Stimulated activated CD4-positive, alpha-beta T cell treated with anti-CD3 and anti-CD28 coated beads, TNF-alpha, amount 100 ng/mL, for 24 hours (primary cell): ENCODE measurements at regions not wholly inside any gene's neighbourhood (a gene's known extent, or its start where the extent isn't known, plus 50 kb on each side); places are given as distances from the start of the nearest gene placed in this dataset.
"Not testable (repeated sequence)": the region's sequence is repeated elsewhere in the genome, so short reads cannot be mapped to it uniquely, and the experiment has no call there.

Experiments used
- DNase-seq, 3 experiments: peaks; one replicate each; pipeline ENCODE4 v3.0.0-alpha.2; 2020; ENCODE audit warnings: low read depth in 3 of 3

GRCh38 chr4:174010547-174010946 lies 272.9 kb downstream of the FBXO8 start:
- DNase-seq: no peak

GRCh38 chr4:174009686-174010451 lies 273.6 kb downstream of the FBXO8 start:
- DNase-seq: no peak

- DNase-seq: no peak
These were observed 278.0 kb downstream of the FBXO8 start for GRCh38 chr4:174005422-174005821.

- no peak for DNase-seq
These were observed 284.9 kb downstream of the FBXO8 start for GRCh38 chr4:173998471-173999144.

GRCh38 chr4:173995779-173996178 lies 287.7 kb downstream of the FBXO8 start:
- not testable (repeated sequence) for DNase-seq

- DNase-seq: no peak
These were observed 291.7 kb downstream of the FBXO8 start for GRCh38 chr4:173991814-173992213.

GRCh38 chr4:173991316-173991715 lies 292.2 kb downstream of the FBXO8 start:
- DNase-seq: no peak

GRCh38 chr4:173990869-173991210 lies 292.6 kb downstream of the FBXO8 start:
- no peak for DNase-seq

GRCh38 chr4:173990126-173990868 lies 293.2 kb downstream of the FBXO8 start:
- no peak for DNase-seq

- DNase-seq: not testable (repeated sequence)
These were observed 319.9 kb downstream of the FBXO8 start for GRCh38 chr4:173963523-173963922.

- DNase-seq: no peak
These were observed 323.1 kb downstream of the FBXO8 start for GRCh38 chr4:173960398-173960797.

- DNase-seq: no peak
These were observed 325.0 kb downstream of the FBXO8 start for GRCh38 chr4:173958445-173958844.

GRCh38 chr4:173943547-173943946 lies 339.9 kb downstream of the FBXO8 start:
- no peak for DNase-seq

GRCh38 chr4:173940146-173940545 lies 343.3 kb downstream of the FBXO8 start:
- DNase-seq: no peak

GRCh38 chr4:173937631-173938270 lies 345.7 kb downstream of the FBXO8 start:
- no peak for DNase-seq

- DNase-seq: no peak
These were observed 346.6 kb downstream of the FBXO8 start for GRCh38 chr4:173936861-173937260.

- no peak for DNase-seq
These were observed 347.7 kb downstream of the FBXO8 start for GRCh38 chr4:173935622-173936405.

GRCh38 chr4:173934933-173935620 lies 348.4 kb downstream of the FBXO8 start:
- no peak for DNase-seq

- no peak for DNase-seq
These were observed 349.3 kb downstream of the FBXO8 start for GRCh38 chr4:173934201-173934600.

GRCh38 chr4:173932701-173933100 lies 350.8 kb downstream of the FBXO8 start:
- DNase-seq: no peak
